Cardiac septum (tissue), 1 donor: ENCODE measurements at regions not wholly inside any gene's neighbourhood (a gene's known extent, or its start where the extent isn't known, plus 50 kb on each side); places are given as distances from the start of the nearest gene placed in this dataset.

Experiments
- DNase-seq: peaks from one replicate; pipeline ENCODE4 v3.0.0-alpha.2; 2020; ENCODE audit warnings: low spot score
- intact Hi-C: fragments of 100-400 bp; cut with DNase I; formaldehyde crosslinking; loops from one replicate; pipeline ENCODE4 v1.14.0; 2022
- donor health status: DM: no; HTN: no; CAD: no.

- intact Hi-C loops, result no loop called here
- DNase-seq, result no peak
Measured at GRCh38 chr7:21023841-21024484, 237.3 kb upstream of the SP8 start.

GRCh38 chr7:21024485-21024867 is 237.8 kb upstream of the SP8 start:
- intact Hi-C loops, result no loop called here
- DNase-seq, result no peak

- no peak for DNase-seq
- intact Hi-C loops, result no loop called here
Measured at GRCh38 chr7:21028186-21028585, 241.5 kb upstream of the SP8 start.

- intact Hi-C loops, result no loop called here
- no peak for DNase-seq
Measured at GRCh38 chr7:21028599-21028998, 241.9 kb upstream of the SP8 start.

GRCh38 chr7:21029006-21029405 is 242.3 kb upstream of the SP8 start:
- no peak for DNase-seq
- intact Hi-C loops, result no loop called here

GRCh38 chr7:21030237-21030871 is 243.7 kb upstream of the SP8 start:
- intact Hi-C loops, result no loop called here
- no peak for DNase-seq

GRCh38 chr7:21041252-21041651 is 254.6 kb upstream of the SP8 start:
- intact Hi-C loops, result no loop called here
- no peak for DNase-seq

- no peak for DNase-seq
- intact Hi-C loops, result no loop called here
Measured at GRCh38 chr7:21041666-21042065, 255.0 kb upstream of the SP8 start.

- no peak for DNase-seq
- intact Hi-C loops, result no loop called here
Measured at GRCh38 chr7:21044384-21044783, 257.7 kb upstream of the SP8 start.

- intact Hi-C loops, result no loop called here
- no peak for DNase-seq
Measured at GRCh38 chr7:21044913-21045568, 258.4 kb upstream of the SP8 start.

- DNase-seq, result no peak
- intact Hi-C loops, result no loop called here
Measured at GRCh38 chr7:21051865-21052264, 265.2 kb upstream of the SP8 start.

GRCh38 chr7:21054427-21055112 is 267.9 kb upstream of the SP8 start:
- no peak for DNase-seq
- intact Hi-C loops, result no loop called here

GRCh38 chr7:21059069-21059468 is 272.4 kb upstream of the SP8 start:
- intact Hi-C loops, result no loop called here
- no peak for DNase-seq

- DNase-seq, result no peak
- intact Hi-C loops, result no loop called here
Measured at GRCh38 chr7:21063106-21063505, 276.4 kb upstream of the SP8 start.

- intact Hi-C loops, result no loop called here
- no peak for DNase-seq
Measured at GRCh38 chr7:21064698-21065648, 278.3 kb upstream of the SP8 start.

- intact Hi-C loops, result no loop called here
- DNase-seq, result no peak
Measured at GRCh38 chr7:21066221-21066620, 279.5 kb upstream of the SP8 start.

- DNase-seq, result no peak
- intact Hi-C loops, result no loop called here
Measured at GRCh38 chr7:21067216-21067615, 280.5 kb upstream of the SP8 start.

- DNase-seq, result no peak
Measured at GRCh38 chr7:21070571-21071090, 283.9 kb upstream of the SP8 start.

More at GRCh38 chr7:21070571-21071090, 283.9 kb upstream of the SP8 start:
- intact Hi-C loops, result no loop called here
